ENCODE measurements at regions not wholly inside any gene's neighbourhood (a gene's known extent, or its start where the extent isn't known, plus 50 kb on each side); places are given as distances from the start of the nearest gene placed in this dataset.

GRCh38 chr16:6446370-6446769 is 886.3 kb upstream of the RBFOX1 start:
- H3K9ac ChIP-seq (ENCODE audit: low read length) = no peak overlapping the region
- H3K79me2 ChIP-seq (ENCODE audit: insufficient read depth, low read length) = no peaks in the 10 kb centered on the region
- H3F3A ChIP-seq (ENCODE audit: insufficient read depth) = no peaks in the 10 kb centered on the region
- no peak overlapping the region for H2AFZ ChIP-seq (ENCODE audit: low read depth, low read length, severe bottlenecking)
- H3K27ac ChIP-seq (ENCODE audit: low read depth, low read length) = no peak overlapping the region
- H4K20me1 ChIP-seq (ENCODE audit: low read depth, low read length) = no peaks in the 10 kb centered on the region
- TF ChIP-seq EZH2phosphoT487 (conservative IDR thresholded peaks at IDR 0.05; ENCODE audit: low read length) (no peak), CTCF (IDR thresholded peaks at IDR 0.05; ENCODE audit: insufficient read depth, low read length, poor library complexity, severe bottlenecking) (no peak)
- no peak overlapping the region for H3K4me2 ChIP-seq (ENCODE audit: low read depth, low read length, poor library complexity, severe bottlenecking)
- H3K9me3 ChIP-seq (ENCODE audit: insufficient read depth, low read length) = no peaks in the 10 kb centered on the region
- no peaks in the 10 kb centered on the region for H3K36me3 ChIP-seq (ENCODE audit: low read length)
- no peak overlapping the region for H3K4me3 ChIP-seq (ENCODE audit: insufficient read depth, low read length, poor library complexity, severe bottlenecking)
- H3K9me2 ChIP-seq (replicated peaks; ENCODE audit: insufficient read depth, low read length) = no peaks in the 10 kb centered on the region
- no peaks in the 10 kb centered on the region for H3K27me3 ChIP-seq (ENCODE audit: low read length)

- Histone ChIP-seq H3K9me3 (ENCODE audit: insufficient read depth, low read length) (no peaks in the 10 kb centered on the region), H3K79me2 (ENCODE audit: insufficient read depth, low read length) (no peaks in the 10 kb centered on the region)
Observed at GRCh38 chr16:6439129-6439528, 893.5 kb upstream of the RBFOX1 start.

GRCh38 chr16:6428861-6429260 is 903.8 kb upstream of the RBFOX1 start:
- H3F3A ChIP-seq (ENCODE audit: insufficient read depth) = no peaks in the 10 kb centered on the region
- H3K9me3 ChIP-seq (ENCODE audit: insufficient read depth, low read length) = no peaks in the 10 kb centered on the region
- no peak overlapping the region for H3K27ac ChIP-seq (ENCODE audit: low read depth, low read length)
- no peak overlapping the region for H3K4me2 ChIP-seq (ENCODE audit: low read depth, low read length, poor library complexity, severe bottlenecking)
- H3K27me3 ChIP-seq (ENCODE audit: low read length) = no peaks in the 10 kb centered on the region
- no peak overlapping the region for H3K9ac ChIP-seq (ENCODE audit: low read length)
- no peaks in the 10 kb centered on the region for H3K36me3 ChIP-seq (ENCODE audit: low read length)
- H2AFZ ChIP-seq (ENCODE audit: low read depth, low read length, severe bottlenecking) = no peak overlapping the region
- no peaks in the 10 kb centered on the region for H4K20me1 ChIP-seq (ENCODE audit: low read depth, low read length)
- H3K4me3 ChIP-seq (ENCODE audit: insufficient read depth, low read length, poor library complexity, severe bottlenecking) = no peak overlapping the region
- no peak for TF ChIP-seq CTCF (IDR thresholded peaks at IDR 0.05; ENCODE audit: insufficient read depth, low read length, poor library complexity, severe bottlenecking)
- no peak for TF ChIP-seq EZH2phosphoT487 (conservative IDR thresholded peaks at IDR 0.05; ENCODE audit: low read length)
- H3K9me2 ChIP-seq (replicated peaks; ENCODE audit: insufficient read depth, low read length) = no peaks in the 10 kb centered on the region
- H3K79me2 ChIP-seq (ENCODE audit: insufficient read depth, low read length) = no peaks in the 10 kb centered on the region

More at GRCh38 chr16:6439129-6439528, 893.5 kb upstream of the RBFOX1 start:
- Histone ChIP-seq H3K4me3 (ENCODE audit: insufficient read depth, low read length, poor library complexity, severe bottlenecking) (no peak overlapping the region), H3K4me2 (ENCODE audit: low read depth, low read length, poor library complexity, severe bottlenecking) (no peak overlapping the region), H3K9ac (ENCODE audit: low read length) (no peak overlapping the region), H3K27ac (ENCODE audit: low read depth, low read length) (no peak overlapping the region), H3F3A (ENCODE audit: insufficient read depth) (no peaks in the 10 kb centered on the region), H3K36me3 (ENCODE audit: low read length) (no peaks in the 10 kb centered on the region), H3K9me2 (replicated peaks; ENCODE audit: insufficient read depth, low read length) (no peaks in the 10 kb centered on the region), H4K20me1 (ENCODE audit: low read depth, low read length) (no peaks in the 10 kb centered on the region), H3K27me3 (ENCODE audit: low read length) (no peaks in the 10 kb centered on the region), H2AFZ (ENCODE audit: low read depth, low read length, severe bottlenecking) (no peak overlapping the region)
- TF ChIP-seq EZH2phosphoT487 (conservative IDR thresholded peaks at IDR 0.05; ENCODE audit: low read length) (no peak), CTCF (IDR thresholded peaks at IDR 0.05; ENCODE audit: insufficient read depth, low read length, poor library complexity, severe bottlenecking) (no peak)

All from SU-DHL-6 (cell line).